ENCODE measurements at regions not wholly inside any gene's neighbourhood (a gene's known extent, or its start where the extent isn't known, plus 50 kb on each side); places are given as distances from the start of the nearest gene placed in this dataset.

- Histone ChIP-seq H2AFZ (ENCODE audit: low read length) (no peak overlapping the region), H3K9ac (ENCODE audit: insufficient read depth, low read depth, low read length) (no peak overlapping the region), H3K27ac (ENCODE audit: extremely low read length, insufficient read depth, low read length) (no peak overlapping the region), H3K4me2 (ENCODE audit: low read depth, low read length) (no peak overlapping the region), H3K36me3 (replicated peaks in 1 of 2; ENCODE audit: control insufficient read depth in 1 of 2, insufficient read depth in 2 of 2, low read length in 2 of 2) (no peaks in the 10 kb centered on the region), H3K4me1 (ENCODE audit: insufficient read depth, low read length) (no peaks in the 10 kb centered on the region), H3K79me2 (ENCODE audit: insufficient read depth, low read length) (no peaks in the 10 kb centered on the region), H3K9me3 (ENCODE audit: low read length) (no peaks in the 10 kb centered on the region), H4K20me1 (ENCODE audit: insufficient read depth, low read length) (no peaks in the 10 kb centered on the region), H3K27me3 (ENCODE audit: control insufficient read depth in 1 of 2, insufficient read depth in 2 of 2, low read length in 2 of 2) (no peaks in the 10 kb centered on the region), H3K4me3 (replicated peaks in 1 of 3; ENCODE audit: insufficient read depth in 1 of 3, low read depth in 2 of 3, low read length in 3 of 3) (no peak overlapping the region)
- no peak for DNase-seq (ENCODE audit: low spot score)
- ATAC-seq = no peak
- intact Hi-C loops (cut with micrococcal nuclease; ENCODE audit: unreplicated experiment) (no loop called here), in situ Hi-C loops (cut with HindIII; ENCODE audit: extremely low pct_ligation_motif_present, low pct_unique_long_range_greater_than_20kb) (no loop called here)
- no peak for TF ChIP-seq MEIS1 (CRISPR knock-in tag; IDR thresholded peaks at IDR 0.05; ENCODE audit: borderline replicate concordance)
- no peak for TF ChIP-seq ZFP37 (CRISPR knock-in tag; IDR thresholded peaks at IDR 0.05; ENCODE audit: borderline replicate concordance)
- TF ChIP-seq ZNF549 (CRISPR knock-in tag; IDR thresholded peaks at IDR 0.05) = no peak
- TF ChIP-seq ZIK1 (CRISPR knock-in tag; IDR thresholded peaks at IDR 0.05; ENCODE audit: borderline replicate concordance, low read depth) = no peak
- no peak for TF ChIP-seq SRSF1 (optimal IDR thresholded peaks at IDR 0.05; ENCODE audit: low read depth, low read length)
- no peak for TF ChIP-seq BRD4 (CRISPR knock-in tag; IDR thresholded peaks at IDR 0.05)
- no peak for TF ChIP-seq ZNF616 (CRISPR knock-in tag; IDR thresholded peaks at IDR 0.05; ENCODE audit: low read depth)
- TF ChIP-seq ZNF776 (CRISPR knock-in tag; IDR thresholded peaks at IDR 0.05) = no peak
- TF ChIP-seq ZNF891 (CRISPR knock-in tag; IDR thresholded peaks at IDR 0.05) = no peak
- no peak for TF ChIP-seq ZNF558 (CRISPR knock-in tag; IDR thresholded peaks at IDR 0.05; ENCODE audit: borderline replicate concordance)
- no peak for TF ChIP-seq ZBTB34 (CRISPR knock-in tag; IDR thresholded peaks at IDR 0.05)
- no peak for TF ChIP-seq SCMH1 (CRISPR knock-in tag; IDR thresholded peaks at IDR 0.05; ENCODE audit: borderline replicate concordance)
- no peak for TF ChIP-seq TAF15 (IDR thresholded peaks at IDR 0.05; ENCODE audit: low read depth, low read length, poor library complexity, severe bottlenecking)
- no peak for TF ChIP-seq POLR2AphosphoS2 (IDR thresholded peaks at IDR 0.05; ENCODE audit: low read depth, low read length)
- no peak for TF ChIP-seq CBX2 (IDR thresholded peaks at IDR 0.05; ENCODE audit: low read depth, low read length)
- no peak for TF ChIP-seq CBX2 (CRISPR knock-in tag; IDR thresholded peaks at IDR 0.05; ENCODE audit: low read depth)
- no peak for TF ChIP-seq SIN3B (IDR thresholded peaks at IDR 0.05; ENCODE audit: low read length)
- no peak for TF ChIP-seq AGO2 (optimal IDR thresholded peaks at IDR 0.05; ENCODE audit: low read depth, low read length)
- no peak for TF ChIP-seq MIXL1 (CRISPR knock-in tag; IDR thresholded peaks at IDR 0.05)
- TF ChIP-seq ATM (IDR thresholded peaks at IDR 0.05; ENCODE audit: borderline replicate concordance) = no peak
- FAIRE-seq = no peak
- no TSS peak for BruUV-seq (replicated peaks)
- POLR2A ChIA-PET = no interaction called here
- CTCF ChIA-PET (ENCODE audit: low intra/inter-chr PET ratio, low total read pairs) = no interaction called here
- WGBS (ENCODE audit: low lambda C conversion rate) = 0% methylated on average over 1 of the region's 1 CpG
These were observed 750.9 kb downstream of the MAT2B start for GRCh38 chr5:164256351-164256750.
